SH-SY5Y (cell line): ENCODE measurements at regions not wholly inside any gene's neighbourhood (a gene's known extent, or its start where the extent isn't known, plus 50 kb on each side); places are given as distances from the start of the nearest gene placed in this dataset.

Experiments used
- GATA2 ChIP-seq: IDR thresholded peaks from 2 replicates; pipeline ENCODE4 v1.6.1; 2011; ENCODE audit warnings: mild to moderate bottlenecking, low read depth, low read length
- GATA3 ChIP-seq: IDR thresholded peaks from 2 replicates; pipeline ENCODE4 v1.6.1; 2011; ENCODE audit warnings: low read depth, mild to moderate bottlenecking, low read length, moderate library complexity

DNA sequence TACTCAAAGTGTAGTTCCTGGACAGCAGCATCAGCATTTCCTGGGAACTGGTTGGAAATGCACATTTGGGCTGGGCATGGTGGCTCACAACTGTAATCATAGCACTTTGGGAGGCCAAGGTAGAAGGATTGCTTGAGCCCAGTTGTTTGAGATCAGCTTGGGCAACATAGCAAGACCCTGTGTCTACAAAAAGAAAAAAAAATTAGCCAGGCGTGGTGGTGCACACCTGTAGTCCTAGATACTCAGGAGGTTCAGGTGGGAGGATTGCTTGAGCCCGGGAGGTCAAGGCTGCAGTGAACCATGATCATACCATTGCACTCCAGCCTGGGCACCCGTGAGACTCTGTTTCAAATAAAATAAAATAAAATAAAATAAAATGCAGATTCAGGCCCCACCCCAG lies 156.2 kb downstream of the CDC5L start:
- TF ChIP-seq GATA3 (no peak), GATA2 (no peak)
